Suprapubic skin (tissue), 4 donors: ENCODE measurements at regions not wholly inside any gene's neighbourhood (a gene's known extent, or its start where the extent isn't known, plus 50 kb on each side); places are given as distances from the start of the nearest gene placed in this dataset.
"Not testable (repeated sequence)": the region's sequence is repeated elsewhere in the genome, so short reads cannot be mapped to it uniquely, and the experiment has no call there.

Source experiments
- DNase-seq, 2 donors: peaks; one replicate each; pipeline ENCODE4 v3.0.0-alpha.2; 2019; ENCODE audit warnings: low spot score in 2 of 2
- H3K27ac ChIP-seq: fragments of 200-600 bp; sonication (generic); one replicate; pipeline ENCODE4 v1.5.1; 2019
- H3K27me3 ChIP-seq: fragments of 200-600 bp; sonication (generic); one replicate; pipeline ENCODE4 v1.5.1; 2019
- H3K36me3 ChIP-seq: fragments of 200-600 bp; sonication (generic); one replicate; pipeline ENCODE4 v1.5.1; 2019
- H3K4me1 ChIP-seq: fragments of 200-600 bp; sonication (generic); one replicate; pipeline ENCODE4 v1.5.1; 2019
- H3K4me3 ChIP-seq: fragments of 200-600 bp; sonication (generic); one replicate; pipeline ENCODE4 v1.5.1; 2019; ENCODE audit warnings: mild to moderate bottlenecking
- H3K9me3 ChIP-seq: fragments of 200-600 bp; sonication (generic); one replicate; pipeline ENCODE4 v1.5.1; 2019
- EP300 ChIP-seq: sonication (generic); formaldehyde crosslinking; IDR thresholded peaks from one replicate; pipeline ENCODE4 v1.6.1; 2017; ENCODE audit warnings: antibody characterized with exemption
- POLR2A ChIP-seq, 2 donors: fragments of 450-650 bp; IDR thresholded peaks; one replicate each; pipeline ENCODE4 v1.6.1; 2017; ENCODE audit warnings: antibody characterized with exemption in 2 of 2, mild to moderate bottlenecking in 2 of 2, moderate library complexity in 2 of 2
- POLR2AphosphoS5 ChIP-seq, 3 donors: sonication (generic); formaldehyde crosslinking; IDR thresholded peaks; one replicate each; pipeline ENCODE4 v1.6.1; 2017; ENCODE audit warnings: antibody characterized with exemption in 3 of 3
- WGBS: methylation state at CpG from one replicate; pipeline ENCODE4 v1.1.5; 2018; 5-methylcytosine and 5-hydroxymethylcytosine counted together
- TF ChIP-seq, protein P1 (sequence below), 2 donors: fragments of 200-600 bp in 1 of 2; fragments of 450-650 bp in 1 of 2; sonication (generic) in 1 of 2; IDR thresholded peaks; one replicate each; pipeline ENCODE4 v1.5.1; 2016 to 2019; ENCODE audit warnings: antibody characterized with exemption in 2 of 2, mild to moderate bottlenecking in 1 of 2, moderate library complexity in 1 of 2

DNA sequence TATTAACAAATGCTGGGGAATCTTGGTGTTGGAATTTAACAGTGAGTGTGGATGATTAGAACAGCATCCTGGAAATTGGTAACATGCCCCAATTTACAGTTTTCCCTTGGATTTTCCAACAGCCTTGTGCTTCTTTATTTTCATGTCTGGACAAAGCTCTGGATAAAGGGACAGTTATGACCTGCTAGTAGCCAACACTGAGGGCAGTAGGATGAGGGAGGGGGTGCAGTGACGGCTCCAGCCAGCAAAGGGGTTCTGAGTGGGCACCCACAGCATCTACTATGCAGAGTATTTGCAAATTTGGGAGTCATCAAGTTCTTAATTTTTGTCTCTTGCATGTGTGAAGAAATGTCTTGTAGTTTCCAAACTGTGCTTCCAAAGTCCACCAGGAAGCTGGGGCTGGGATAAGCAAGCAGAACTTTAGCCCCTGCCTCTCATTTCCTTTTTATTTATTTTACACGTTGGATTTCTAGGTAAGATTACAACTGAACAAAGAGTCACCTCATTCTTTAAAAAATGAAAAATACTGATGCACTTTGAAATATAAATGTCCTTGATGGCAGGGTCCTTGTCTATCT lies 63.0 kb upstream of the SELENOP start:
- Histone ChIP-seq H3K9me3 (no peaks in the 10 kb centered on the region), H3K27me3 (no peaks in the 10 kb centered on the region), H3K4me3 (no peak overlapping the region), H3K36me3 (no peaks in the 10 kb centered on the region), H3K4me1 (peaks cover 4% of the 10 kb centered on the region), H3K27ac (no peak overlapping the region)
- 66% methylated on average over 2 of the region's 2 CpGs for WGBS
- TF ChIP-seq POLR2AphosphoS5 (IDR thresholded peaks at IDR 0.05) (no peak), POLR2A (IDR thresholded peaks at IDR 0.05) (no peak), EP300 (no peak)
- TF ChIP-seq, protein P1, sequence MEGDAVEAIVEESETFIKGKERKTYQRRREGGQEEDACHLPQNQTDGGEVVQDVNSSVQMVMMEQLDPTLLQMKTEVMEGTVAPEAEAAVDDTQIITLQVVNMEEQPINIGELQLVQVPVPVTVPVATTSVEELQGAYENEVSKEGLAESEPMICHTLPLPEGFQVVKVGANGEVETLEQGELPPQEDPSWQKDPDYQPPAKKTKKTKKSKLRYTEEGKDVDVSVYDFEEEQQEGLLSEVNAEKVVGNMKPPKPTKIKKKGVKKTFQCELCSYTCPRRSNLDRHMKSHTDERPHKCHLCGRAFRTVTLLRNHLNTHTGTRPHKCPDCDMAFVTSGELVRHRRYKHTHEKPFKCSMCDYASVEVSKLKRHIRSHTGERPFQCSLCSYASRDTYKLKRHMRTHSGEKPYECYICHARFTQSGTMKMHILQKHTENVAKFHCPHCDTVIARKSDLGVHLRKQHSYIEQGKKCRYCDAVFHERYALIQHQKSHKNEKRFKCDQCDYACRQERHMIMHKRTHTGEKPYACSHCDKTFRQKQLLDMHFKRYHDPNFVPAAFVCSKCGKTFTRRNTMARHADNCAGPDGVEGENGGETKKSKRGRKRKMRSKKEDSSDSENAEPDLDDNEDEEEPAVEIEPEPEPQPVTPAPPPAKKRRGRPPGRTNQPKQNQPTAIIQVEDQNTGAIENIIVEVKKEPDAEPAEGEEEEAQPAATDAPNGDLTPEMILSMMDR (IDR thresholded peaks at IDR 0.05): no peak
- DNase-seq: no peak

GRCh38 chr5:42872865-42873264 lies 61.2 kb upstream of the SELENOP start:
- Histone ChIP-seq H3K4me1 (peaks cover 4% of the 10 kb centered on the region), H3K9me3 (no peaks in the 10 kb centered on the region), H3K36me3 (no peaks in the 10 kb centered on the region), H3K4me3 (no peak overlapping the region), H3K27me3 (no peaks in the 10 kb centered on the region), H3K27ac (no peak overlapping the region)
- DNase-seq: no peak
- TF ChIP-seq, protein P1 (IDR thresholded peaks at IDR 0.05): no peak
- TF ChIP-seq POLR2AphosphoS5 (IDR thresholded peaks at IDR 0.05) (no peak), POLR2A (IDR thresholded peaks at IDR 0.05) (no peak), EP300 (no peak)
- 92% methylated on average over 3 of the region's 3 CpGs for WGBS

DNA sequence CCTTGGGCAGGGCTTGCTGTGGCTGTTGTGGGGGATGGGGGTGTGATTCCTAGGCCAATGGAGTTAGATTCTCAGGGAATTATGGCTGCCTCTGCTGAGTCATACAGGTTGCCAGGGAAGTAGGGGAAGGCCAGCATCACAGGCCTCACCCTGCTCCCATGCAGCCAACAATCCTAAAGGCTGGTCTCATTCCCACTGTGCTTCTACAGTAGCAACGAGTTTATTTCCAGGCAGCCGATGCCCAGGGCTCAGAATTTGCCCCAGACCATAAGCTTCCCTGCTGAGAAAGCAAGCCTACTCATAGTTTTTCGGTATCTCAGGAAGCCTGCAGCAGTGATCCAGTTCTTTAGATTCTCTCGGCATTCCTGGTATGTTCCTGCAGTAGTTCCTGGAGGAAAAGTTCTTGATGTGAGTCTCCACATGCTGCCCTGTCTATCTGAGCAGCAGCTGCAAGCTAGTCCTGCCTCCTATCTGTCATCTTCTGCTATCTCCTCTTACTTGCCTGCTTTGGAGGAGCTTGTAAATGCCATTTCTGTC lies 59.3 kb upstream of the SELENOP start:
- Histone ChIP-seq H3K4me3 (no peak overlapping the region), H3K27me3 (no peaks in the 10 kb centered on the region), H3K36me3 (no peaks in the 10 kb centered on the region), H3K27ac (no peak overlapping the region), H3K9me3 (no peaks in the 10 kb centered on the region), H3K4me1 (peaks cover 4% of the 10 kb centered on the region)
- TF ChIP-seq, protein P1 (IDR thresholded peaks at IDR 0.05): no peak
- TF ChIP-seq POLR2AphosphoS5 (IDR thresholded peaks at IDR 0.05) (no peak), POLR2A (IDR thresholded peaks at IDR 0.05) (no peak)
- WGBS: 41% methylated on average over 3 of the region's 4 CpGs
- DNase-seq: no peak

DNA sequence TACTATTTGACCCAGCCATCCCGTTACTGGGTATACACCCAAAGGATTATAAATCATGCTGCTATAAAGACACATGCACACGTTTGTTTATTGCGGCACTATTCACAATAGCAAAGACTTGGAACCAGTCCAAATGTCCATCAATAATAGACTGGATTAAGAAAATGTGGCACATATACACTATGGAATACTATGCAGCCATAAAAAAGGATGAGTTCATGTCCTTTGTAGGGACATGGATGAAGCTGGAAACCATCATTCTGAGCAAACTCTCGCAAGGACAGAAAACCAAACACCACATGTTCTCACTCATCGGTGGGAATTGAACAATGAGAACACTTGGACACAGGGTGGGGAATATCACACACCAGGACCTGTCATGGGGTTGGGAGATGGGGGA lies 56.7 kb upstream of the SELENOP start:
- not testable (repeated sequence) for H3K9me3 ChIP-seq, H3K36me3 ChIP-seq, H3K27me3 ChIP-seq, H3K4me3 ChIP-seq, H3K27ac ChIP-seq, DNase-seq, H3K4me1 ChIP-seq
- 91% methylated on average over 5 of the region's 5 CpGs for WGBS

- H3K9me3 ChIP-seq, H3K4me3 ChIP-seq, H3K36me3 ChIP-seq, H3K27ac ChIP-seq, H3K4me1 ChIP-seq, H3K27me3 ChIP-seq, DNase-seq: not testable (repeated sequence)
- 93% methylated on average over 3 of the region's 3 CpGs for WGBS
Observed at GRCh38 chr5:42864749-42865148, 53.1 kb upstream of the SELENOP start.
